ENCODE measurements at regions not wholly inside any gene's neighbourhood (a gene's known extent, or its start where the extent isn't known, plus 50 kb on each side); places are given as distances from the start of the nearest gene placed in this dataset.

DNA sequence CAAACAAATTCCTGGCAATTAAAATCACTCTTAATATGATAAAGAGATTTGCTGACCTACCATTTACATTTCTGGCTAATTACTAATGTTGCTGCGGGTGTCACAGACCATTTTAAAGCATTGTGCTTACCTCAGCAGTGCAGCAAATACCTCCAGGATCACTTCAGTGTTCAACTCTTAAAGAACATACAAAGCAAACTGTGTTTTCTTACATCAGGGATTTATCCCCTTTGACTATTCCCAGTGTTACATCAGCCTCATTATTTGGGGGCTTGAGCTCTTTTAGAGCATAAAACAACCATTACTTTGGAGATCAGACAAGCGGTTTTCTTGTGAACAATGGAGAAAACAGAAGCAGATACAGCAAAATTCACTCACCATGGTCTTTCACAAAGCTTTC lies 185.4 kb downstream of the LYPLAL1 start:
- Histone ChIP-seq H3K4me3 (ENCODE audit: low read length in 2 of 2) (no peak overlapping the region), H3K14ac (ENCODE audit: low read length) (no peak overlapping the region), H2BK12ac (ENCODE audit: low read length) (no peak overlapping the region), H3K27me3 (ENCODE audit: control insufficient read depth in 3 of 3, insufficient read depth in 3 of 3, low read depth in 1 of 3, low read length in 3 of 3) (no peaks in the 10 kb centered on the region), H3K79me1 (ENCODE audit: low read depth, low read length) (no peaks in the 10 kb centered on the region), H4K8ac (ENCODE audit: low read depth, low read length) (no peak overlapping the region), H3K36me3 (replicated peaks in 1 of 2; ENCODE audit: control insufficient read depth in 2 of 2, insufficient read depth in 2 of 2, low read length in 2 of 2) (no peaks in the 10 kb centered on the region), H3K4ac (ENCODE audit: low read length) (no peak overlapping the region), H3K9me3 (replicated peaks in 1 of 2; ENCODE audit: control insufficient read depth in 2 of 2, insufficient read depth in 1 of 2, low read depth in 1 of 2, low read length in 2 of 2) (peaks cover 0 to 3% of the 10 kb centered on the region in 2 donors), H2BK5ac (ENCODE audit: low read length) (no peak overlapping the region), H2BK15ac (ENCODE audit: low read length) (no peak overlapping the region), H3K23ac (ENCODE audit: low read depth, low read length, poor library complexity) (no peak overlapping the region), H4K91ac (ENCODE audit: low read depth, low read length, poor library complexity) (no peak overlapping the region), H3K4me2 (ENCODE audit: insufficient read depth, low read length, poor library complexity, severe bottlenecking) (no peak overlapping the region), H3K9ac (ENCODE audit: low read depth, low read length, poor library complexity) (no peak overlapping the region), H2AK5ac (ENCODE audit: low read depth, low read length) (no peak overlapping the region), H2AFZ (ENCODE audit: low read length) (peak overlapping the region; percentile 4), H3K4me1 (ENCODE audit: control insufficient read depth in 2 of 2, insufficient read depth in 1 of 2, low read depth in 1 of 2, low read length in 2 of 2) (peaks cover 0 to 3% of the 10 kb centered on the region in 2 donors), H3K18ac (ENCODE audit: low read length) (no peak overlapping the region), H2BK120ac (ENCODE audit: low read depth, low read length) (no peak overlapping the region), H3K27ac (replicated peaks; ENCODE audit: low read length) (no peak overlapping the region)
- WGBS, 2 donors (ENCODE audit: extremely low coverage in 2 of 2, insufficient read length in 2 of 2, insufficient replicate concordance in 1 of 2), result no CpG with 5 or more reads among the region's 2 CpGs
- peak; percentile 20 for DNase-seq (ENCODE audit: low spot score)

GRCh38 chr1:219358080-219358479 lies 184.4 kb downstream of the LYPLAL1 start:
- Histone ChIP-seq H3K4ac (ENCODE audit: low read length) (no peak overlapping the region), H2AFZ (ENCODE audit: low read length) (no peak overlapping the region), H3K27me3 (ENCODE audit: control insufficient read depth in 3 of 3, insufficient read depth in 3 of 3, low read depth in 1 of 3, low read length in 3 of 3) (no peaks in the 10 kb centered on the region), H3K18ac (ENCODE audit: low read length) (no peak overlapping the region), H2BK12ac (ENCODE audit: low read length) (no peak overlapping the region), H2AK5ac (ENCODE audit: low read depth, low read length) (no peak overlapping the region), H3K9ac (ENCODE audit: low read depth, low read length, poor library complexity) (no peak overlapping the region), H2BK15ac (ENCODE audit: low read length) (no peak overlapping the region), H3K9me3 (replicated peaks in 1 of 2; ENCODE audit: control insufficient read depth in 2 of 2, insufficient read depth in 1 of 2, low read depth in 1 of 2, low read length in 2 of 2) (peaks cover 0 to 3% of the 10 kb centered on the region in 2 donors), H4K91ac (ENCODE audit: low read depth, low read length, poor library complexity) (no peak overlapping the region), H3K14ac (ENCODE audit: low read length) (no peak overlapping the region), H3K36me3 (replicated peaks in 1 of 2; ENCODE audit: control insufficient read depth in 2 of 2, insufficient read depth in 2 of 2, low read length in 2 of 2) (no peaks in the 10 kb centered on the region), H3K4me2 (ENCODE audit: insufficient read depth, low read length, poor library complexity, severe bottlenecking) (no peak overlapping the region), H3K23ac (ENCODE audit: low read depth, low read length, poor library complexity) (no peak overlapping the region), H3K27ac (replicated peaks; ENCODE audit: low read length) (no peak overlapping the region), H3K4me3 (ENCODE audit: low read length in 2 of 2) (no peak overlapping the region), H4K8ac (ENCODE audit: low read depth, low read length) (no peak overlapping the region), H3K79me1 (ENCODE audit: low read depth, low read length) (no peaks in the 10 kb centered on the region), H2BK5ac (ENCODE audit: low read length) (no peak overlapping the region), H3K4me1 (ENCODE audit: control insufficient read depth in 2 of 2, insufficient read depth in 1 of 2, low read depth in 1 of 2, low read length in 2 of 2) (peaks cover 0 to 4% of the 10 kb centered on the region in 2 donors), H2BK120ac (ENCODE audit: low read depth, low read length) (no peak overlapping the region)
- DNase-seq (ENCODE audit: low spot score), result no peak
- WGBS, 2 donors (ENCODE audit: extremely low coverage in 2 of 2, insufficient read length in 2 of 2, insufficient replicate concordance in 1 of 2), result no CpG with 5 or more reads among the region's 2 CpGs

DNA sequence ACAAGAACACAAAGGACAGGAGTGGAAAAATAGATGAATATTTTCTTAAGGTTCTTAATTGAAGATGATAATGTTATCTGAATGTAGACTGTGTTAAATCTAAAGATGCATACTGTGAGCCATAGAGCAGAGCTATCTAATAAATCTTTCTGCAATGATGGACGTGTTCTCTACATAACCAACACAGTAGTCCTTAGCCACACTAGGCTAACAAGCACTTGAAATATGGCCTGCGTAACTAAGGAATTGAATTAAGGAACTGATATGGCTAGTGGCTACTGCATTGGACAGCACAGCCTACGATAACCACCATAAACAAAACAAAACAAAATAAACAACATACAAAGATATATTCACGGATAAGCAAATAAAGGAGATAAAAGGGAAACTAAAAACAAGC lies 181.3 kb downstream of the LYPLAL1 start:
- no peak overlapping the region for H3K9ac ChIP-seq (ENCODE audit: low read depth, low read length, poor library complexity)
- H4K8ac ChIP-seq (ENCODE audit: low read depth, low read length), result no peak overlapping the region
- no peak overlapping the region for H4K91ac ChIP-seq (ENCODE audit: low read depth, low read length, poor library complexity)
- H3K4me3 ChIP-seq (ENCODE audit: low read length in 2 of 2), result no peak overlapping the region
- H3K18ac ChIP-seq (ENCODE audit: low read length), result no peak overlapping the region
- no peaks in the 10 kb centered on the region for H3K27me3 ChIP-seq (ENCODE audit: control insufficient read depth in 3 of 3, insufficient read depth in 3 of 3, low read depth in 1 of 3, low read length in 3 of 3)
- no peak overlapping the region for H3K4ac ChIP-seq (ENCODE audit: low read length)
- H3K79me1 ChIP-seq (ENCODE audit: low read depth, low read length), result no peaks in the 10 kb centered on the region
- H2AFZ ChIP-seq (ENCODE audit: low read length), result no peak overlapping the region
- no CpG with 5 or more reads among the region's 4 CpGs for WGBS, 2 donors (ENCODE audit: extremely low coverage in 2 of 2, insufficient read length in 2 of 2, insufficient replicate concordance in 1 of 2)
- H3K36me3 ChIP-seq (replicated peaks in 1 of 2; ENCODE audit: control insufficient read depth in 2 of 2, insufficient read depth in 2 of 2, low read length in 2 of 2), result no peaks in the 10 kb centered on the region
- no peak overlapping the region for H2BK12ac ChIP-seq (ENCODE audit: low read length)
- no peak overlapping the region for H2BK5ac ChIP-seq (ENCODE audit: low read length)
- peaks cover 0 to 5% of the 10 kb centered on the region in 2 donors for H3K4me1 ChIP-seq (ENCODE audit: control insufficient read depth in 2 of 2, insufficient read depth in 1 of 2, low read depth in 1 of 2, low read length in 2 of 2)
- H3K4me2 ChIP-seq (ENCODE audit: insufficient read depth, low read length, poor library complexity, severe bottlenecking), result no peak overlapping the region
- H2BK120ac ChIP-seq (ENCODE audit: low read depth, low read length), result no peak overlapping the region
- no peak overlapping the region for H3K14ac ChIP-seq (ENCODE audit: low read length)
- H3K9me3 ChIP-seq (replicated peaks in 1 of 2; ENCODE audit: control insufficient read depth in 2 of 2, insufficient read depth in 1 of 2, low read depth in 1 of 2, low read length in 2 of 2), result no peaks in the 10 kb centered on the region
- H2BK15ac ChIP-seq (ENCODE audit: low read length), result no peak overlapping the region
- H2AK5ac ChIP-seq (ENCODE audit: low read depth, low read length), result no peak overlapping the region
- DNase-seq (ENCODE audit: low spot score), result no peak
- no peak overlapping the region for H3K27ac ChIP-seq (replicated peaks; ENCODE audit: low read length)
- H3K23ac ChIP-seq (ENCODE audit: low read depth, low read length, poor library complexity), result no peak overlapping the region

- no peak overlapping the region for H2BK15ac ChIP-seq (ENCODE audit: low read length)
Observed at GRCh38 chr1:219352961-219353651, 179.4 kb downstream of the LYPLAL1 start.

More at GRCh38 chr1:219352961-219353651, 179.4 kb downstream of the LYPLAL1 start:
- Histone ChIP-seq H3K9me3 (replicated peaks in 1 of 2; ENCODE audit: control insufficient read depth in 2 of 2, insufficient read depth in 1 of 2, low read depth in 1 of 2, low read length in 2 of 2) (peaks cover 0 to under 1% of the 10 kb centered on the region in 2 donors), H3K18ac (ENCODE audit: low read length) (no peak overlapping the region), H3K4ac (ENCODE audit: low read length) (no peak overlapping the region), H3K4me3 (ENCODE audit: low read length in 2 of 2) (no peak overlapping the region), H3K23ac (ENCODE audit: low read depth, low read length, poor library complexity) (no peak overlapping the region), H2AFZ (ENCODE audit: low read length) (peak overlapping the region; percentile 19), H3K79me1 (ENCODE audit: low read depth, low read length) (no peaks in the 10 kb centered on the region), H4K91ac (ENCODE audit: low read depth, low read length, poor library complexity) (no peak overlapping the region), H4K8ac (ENCODE audit: low read depth, low read length) (no peak overlapping the region), H3K9ac (ENCODE audit: low read depth, low read length, poor library complexity) (no peak overlapping the region), H2BK12ac (ENCODE audit: low read length) (no peak overlapping the region), H2BK120ac (ENCODE audit: low read depth, low read length) (no peak overlapping the region), H2BK5ac (ENCODE audit: low read length) (no peak overlapping the region), H3K27ac (replicated peaks; ENCODE audit: low read length) (no peak overlapping the region), H3K36me3 (replicated peaks in 1 of 2; ENCODE audit: control insufficient read depth in 2 of 2, insufficient read depth in 2 of 2, low read length in 2 of 2) (no peaks in the 10 kb centered on the region), H3K4me1 (ENCODE audit: control insufficient read depth in 2 of 2, insufficient read depth in 1 of 2, low read depth in 1 of 2, low read length in 2 of 2) (peaks cover 0 to 2% of the 10 kb centered on the region in 2 donors), H3K27me3 (ENCODE audit: control insufficient read depth in 3 of 3, insufficient read depth in 3 of 3, low read depth in 1 of 3, low read length in 3 of 3) (no peaks in the 10 kb centered on the region), H3K4me2 (ENCODE audit: insufficient read depth, low read length, poor library complexity, severe bottlenecking) (no peak overlapping the region), H2AK5ac (ENCODE audit: low read depth, low read length) (no peak overlapping the region), H3K14ac (ENCODE audit: low read length) (no peak overlapping the region)
- no peak for DNase-seq (ENCODE audit: low spot score)
- WGBS, 2 donors (ENCODE audit: extremely low coverage in 2 of 2, insufficient read length in 2 of 2, insufficient replicate concordance in 1 of 2), result no CpG with 5 or more reads among the region's 4 CpGs

Measured in neuronal stem cell (in vitro differentiated cells).